ENCODE measurements at regions not wholly inside any gene's neighbourhood (a gene's known extent, or its start where the extent isn't known, plus 50 kb on each side); places are given as distances from the start of the nearest gene placed in this dataset.

- no peaks in the 10 kb centered on the region for H3K27me3 Mint-ChIP-seq
- DNase-seq: no peak
- ChIA-PET CTCF (no interaction called here), POLR2A (no interaction called here)
- no peaks in the 10 kb centered on the region for H3K9me3 Mint-ChIP-seq
- no peaks in the 10 kb centered on the region for H3K36me3 Mint-ChIP-seq (ENCODE audit: low read depth)
- H3K27ac Mint-ChIP-seq: no peak overlapping the region
- no peak overlapping the region for H3K4me3 Mint-ChIP-seq
- no peak for ATAC-seq (ENCODE audit: low read depth)
- peaks cover 7% of the 10 kb centered on the region for H3K4me1 Mint-ChIP-seq
- intact Hi-C loops (cut with micrococcal nuclease): no loop called here
- no peak for TF ChIP-seq CTCF (IDR thresholded peaks at IDR 0.05)
These were observed 220.0 kb upstream of the NR4A3 start for GRCh38 chr9:99601571-99602111.

GRCh38 chr9:99602854-99603253 is 218.8 kb upstream of the NR4A3 start:
- intact Hi-C loops (cut with micrococcal nuclease): no loop called here
- ChIA-PET CTCF (no interaction called here), POLR2A (no interaction called here)
- Mint-ChIP-seq H3K9me3 (no peaks in the 10 kb centered on the region), H3K27me3 (no peaks in the 10 kb centered on the region), H3K27ac (no peak overlapping the region), H3K4me1 (no peaks in the 10 kb centered on the region), H3K36me3 (ENCODE audit: low read depth) (no peaks in the 10 kb centered on the region), H3K4me3 (no peak overlapping the region)
- ATAC-seq (ENCODE audit: low read depth): no peak
- TF ChIP-seq CTCF (IDR thresholded peaks at IDR 0.05): no peak
- no peak for DNase-seq

GRCh38 chr9:99605016-99605743 is 216.5 kb upstream of the NR4A3 start:
- DNase-seq (no peak), ATAC-seq (ENCODE audit: low read depth) (no peak)
- Mint-ChIP-seq H3K27me3 (no peaks in the 10 kb centered on the region), H3K27ac (no peak overlapping the region), H3K9me3 (no peaks in the 10 kb centered on the region), H3K4me3 (no peak overlapping the region), H3K36me3 (ENCODE audit: low read depth) (no peaks in the 10 kb centered on the region), H3K4me1 (no peaks in the 10 kb centered on the region)
- ChIA-PET CTCF (interaction anchor here (0.9 kb wide), 1 partner anchor 374 kb away, joined by 3 read pairs; no protein-coding TSS in a partner anchor), POLR2A (no interaction called here)
- no peak for TF ChIP-seq CTCF (IDR thresholded peaks at IDR 0.05)
- intact Hi-C loops (cut with micrococcal nuclease): no loop called here

GRCh38 chr9:99606296-99606695 is 215.4 kb upstream of the NR4A3 start:
- intact Hi-C loops (cut with micrococcal nuclease): no loop called here
- DNase-seq: no peak
- CTCF ChIA-PET: no interaction called here
- Mint-ChIP-seq H3K27me3 (no peaks in the 10 kb centered on the region), H3K9me3 (no peaks in the 10 kb centered on the region), H3K36me3 (ENCODE audit: low read depth) (no peaks in the 10 kb centered on the region), H3K4me3 (no peak overlapping the region), H3K27ac (no peak overlapping the region), H3K4me1 (no peaks in the 10 kb centered on the region)
- no peak for ATAC-seq (ENCODE audit: low read depth)
- POLR2A ChIA-PET: no interaction called here
- TF ChIP-seq CTCF (IDR thresholded peaks at IDR 0.05): no peak

- intact Hi-C loops (cut with micrococcal nuclease): no loop called here
- no peak overlapping the region for H3K4me3 Mint-ChIP-seq
- no peaks in the 10 kb centered on the region for H3K36me3 Mint-ChIP-seq (ENCODE audit: low read depth)
- H3K4me1 Mint-ChIP-seq: no peaks in the 10 kb centered on the region
- no peak for TF ChIP-seq CTCF (IDR thresholded peaks at IDR 0.05)
- CTCF ChIA-PET: no interaction called here
- H3K27ac Mint-ChIP-seq: no peak overlapping the region
- ATAC-seq (ENCODE audit: low read depth) (no peak), DNase-seq (no peak)
- POLR2A ChIA-PET: no interaction called here
- no peaks in the 10 kb centered on the region for H3K9me3 Mint-ChIP-seq
- H3K27me3 Mint-ChIP-seq: no peaks in the 10 kb centered on the region
These were observed 214.7 kb upstream of the NR4A3 start for GRCh38 chr9:99606957-99607356.

All from activated B cell treated with CpG ODN at 0.5 μM for 24 hours (primary cell).